ENCODE measurements at regions not wholly inside any gene's neighbourhood (a gene's known extent, or its start where the extent isn't known, plus 50 kb on each side); places are given as distances from the start of the nearest gene placed in this dataset.

DNA sequence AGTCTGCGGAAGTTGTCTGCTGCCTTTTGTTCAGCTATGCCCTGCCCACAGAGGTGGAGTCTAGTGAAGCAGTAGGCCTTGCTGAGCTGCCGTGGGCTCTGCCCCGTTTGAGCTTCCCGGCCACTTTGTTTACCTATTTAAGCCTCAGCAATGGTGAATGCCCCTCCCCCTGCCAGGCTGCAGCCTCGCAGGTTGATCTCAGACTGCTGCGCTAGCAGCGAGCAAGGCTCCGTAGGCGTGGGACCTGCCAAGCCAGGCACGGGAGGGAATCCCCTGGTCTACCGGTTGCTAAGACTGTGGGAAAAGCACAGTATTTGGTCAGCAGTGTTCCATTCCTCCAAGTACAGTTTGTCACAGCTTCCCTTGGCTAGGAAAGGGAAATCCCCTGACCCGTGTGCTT is 143.6 kb downstream of the DYRK2 start:
- no peak overlapping the region for H3K4me3 ChIP-seq
- no peaks in the 10 kb centered on the region for H3K36me3 ChIP-seq
- no peak for DNase-seq
- TF ChIP-seq CTCF (IDR thresholded peaks at IDR 0.05 in 8 of 11, conservative IDR thresholded peaks at IDR 0.05 in 3 of 11) (no peak), POLR2AphosphoS5 (IDR thresholded peaks at IDR 0.05) (no peak), POLR2A (IDR thresholded peaks at IDR 0.05) (no peak)
- no peak overlapping the region for H3K27ac ChIP-seq
- WGBS, 5 donors, result 90 to 94% (median 92%) methylated on average over 10 to 12 of the region's 12 CpGs
- intact Hi-C loops (cut with DNase I; ENCODE audit: low total_unique reads), result no loop called here
- H3K9me3 ChIP-seq, result peaks cover 0 to 6% (median 0%) of the 10 kb centered on the region in 8 donors
- H3K27me3 ChIP-seq (replicated peaks in 1 of 7), result no peaks in the 10 kb centered on the region
- no peaks in the 10 kb centered on the region for H3K4me1 ChIP-seq

GRCh38 chr12:67794161-67794560 is 145.6 kb downstream of the DYRK2 start:
- Histone ChIP-seq H3K36me3 (no peaks in the 10 kb centered on the region), H3K27me3 (replicated peaks in 1 of 7) (peaks cover 0 to 4% (median 0%) of the 10 kb centered on the region in 7 donors), H3K9me3 (peaks cover 0 to 6% (median 0%) of the 10 kb centered on the region in 8 donors), H3K27ac (no peak overlapping the region), H3K4me1 (no peaks in the 10 kb centered on the region), H3K4me3 (no peak overlapping the region)
- WGBS, 5 donors, result 77 to 97% (median 88%) methylated on average over 2 of the region's 2 CpGs
- intact Hi-C loops (cut with DNase I; ENCODE audit: low total_unique reads), result no loop called here
- no peak for TF ChIP-seq POLR2A (IDR thresholded peaks at IDR 0.05)
- TF ChIP-seq CTCF (IDR thresholded peaks at IDR 0.05 in 8 of 11, conservative IDR thresholded peaks at IDR 0.05 in 3 of 11), result no peak
- TF ChIP-seq POLR2AphosphoS5 (IDR thresholded peaks at IDR 0.05), result no peak
- no peak for DNase-seq

GRCh38 chr12:67795236-67795635 is 146.7 kb downstream of the DYRK2 start:
- Histone ChIP-seq H3K4me3 (no peak overlapping the region), H3K27ac (no peak overlapping the region), H3K9me3 (peaks cover 0 to 6% (median 0%) of the 10 kb centered on the region in 8 donors), H3K36me3 (no peaks in the 10 kb centered on the region), H3K4me1 (peaks cover 0 to 4% (median 0%) of the 10 kb centered on the region in 6 donors), H3K27me3 (replicated peaks in 1 of 7) (peaks cover 0 to 4% (median 0%) of the 10 kb centered on the region in 7 donors)
- no peak for TF ChIP-seq POLR2AphosphoS5 (IDR thresholded peaks at IDR 0.05)
- no peak for TF ChIP-seq POLR2A (IDR thresholded peaks at IDR 0.05)
- TF ChIP-seq CTCF (IDR thresholded peaks at IDR 0.05 in 8 of 11, conservative IDR thresholded peaks at IDR 0.05 in 3 of 11), result no peak
- no peak for DNase-seq
- WGBS, 5 donors, result 64 to 95% (median 90%) methylated on average over 2 of the region's 2 CpGs
- intact Hi-C loops (cut with DNase I; ENCODE audit: low total_unique reads), result no loop called here

GRCh38 chr12:67797185-67797741 is 148.7 kb downstream of the DYRK2 start:
- no peak overlapping the region for H3K4me3 ChIP-seq
- WGBS, 5 donors, result 71 to 85% (median 83%) methylated on average over 7 to 8 of the region's 8 CpGs
- H3K27me3 ChIP-seq (replicated peaks in 1 of 7), result peaks cover 0 to 4% (median 0%) of the 10 kb centered on the region in 7 donors
- no peaks in the 10 kb centered on the region for H3K9me3 ChIP-seq
- no peaks in the 10 kb centered on the region for H3K36me3 ChIP-seq
- DNase-seq, result no peak
- intact Hi-C loops (cut with DNase I; ENCODE audit: low total_unique reads), result no loop called here
- peaks cover 0 to 4% (median 0%) of the 10 kb centered on the region in 6 donors for H3K4me1 ChIP-seq
- H3K27ac ChIP-seq, result no peak overlapping the region
- TF ChIP-seq POLR2A (IDR thresholded peaks at IDR 0.05), result no peak
- no peak for TF ChIP-seq CTCF (IDR thresholded peaks at IDR 0.05 in 8 of 11, conservative IDR thresholded peaks at IDR 0.05 in 3 of 11)
- no peak for TF ChIP-seq POLR2AphosphoS5 (IDR thresholded peaks at IDR 0.05)

Measured in spleen (tissue), 11 donors.